Caco-2 (cell line): ENCODE measurements at regions not wholly inside any gene's neighbourhood (a gene's known extent, or its start where the extent isn't known, plus 50 kb on each side); places are given as distances from the start of the nearest gene placed in this dataset.

Experiments
- BruUV-seq: library from RNA; stranded (reverse); fragments of 400-500 nt; replicated peaks from 2 replicates; lab custom pipeline; 2021; lab: Mats Ljungman, UMichigan
- CTCF ChIA-PET: fragments of 300-600 bp; sonication (Branson Sonifier 250); formaldehyde crosslinking; loops from one replicate; lab custom pipeline; 2022; ENCODE audit warnings: antibody characterized with exemption; lab: Charles Lee
- POLR2A ChIA-PET: fragments of 300-600 bp; sonication (Branson Sonifier 250); formaldehyde crosslinking; loops from one replicate; lab custom pipeline; 2022; ENCODE audit warnings: antibody characterized with exemption; lab: Charles Lee
- DNase-seq, 2 experiments: peaks; one replicate each; pipeline versions ENCODE4 v3.0.0 to v3.0.0-alpha.2; 2020 to 2022
- H3K27me3 ChIP-seq: replicated peaks from 2 replicates; pipeline ENCODE4 v1.6.0; 2011; ENCODE audit warnings: low read length; ENCODE audit not compliant: control insufficient read depth, insufficient read depth
- H3K36me3 ChIP-seq: 2 replicates; pipeline ENCODE4 v1.5.1; 2011; ENCODE audit warnings: low read length; ENCODE audit not compliant: control insufficient read depth, insufficient read depth
- H3K4me1 ChIP-seq: fragments of 250-450 bp; sonication (Bioruptor Pico); 2 replicates; pipeline ENCODE4 v1.5.1; 2020; ENCODE audit warnings: mild to moderate bottlenecking
- H3K4me3 ChIP-seq: 2 replicates; pipeline ENCODE4 v1.5.1; 2011; ENCODE audit warnings: low read depth, mild to moderate bottlenecking, control low read depth, low read length
- H3K9me3 ChIP-seq: fragments of 250-450 bp; sonication (Bioruptor Pico); 2 replicates; pipeline ENCODE4 v1.5.1; 2020; ENCODE audit warnings: mild to moderate bottlenecking, moderate library complexity
- H3K27ac Mint-ChIP-seq: one replicate; pipeline ENCODE4 v1.8.0; 2022; ENCODE audit warnings: mixed read lengths; ENCODE audit not compliant: unreplicated experiment
- H3K27me3 Mint-ChIP-seq: one replicate; pipeline ENCODE4 v1.8.0; 2022; ENCODE audit warnings: mixed read lengths; ENCODE audit not compliant: insufficient read depth, unreplicated experiment
- H3K36me3 Mint-ChIP-seq: one replicate; pipeline ENCODE4 v1.8.0; 2022; ENCODE audit warnings: mild to moderate bottlenecking, mixed read lengths; ENCODE audit not compliant: insufficient read depth, unreplicated experiment
- H3K4me1 Mint-ChIP-seq: one replicate; pipeline ENCODE4 v1.8.0; 2022; ENCODE audit warnings: low read depth, mixed read lengths; ENCODE audit not compliant: unreplicated experiment
- H3K4me3 Mint-ChIP-seq: one replicate; pipeline ENCODE4 v1.8.0; 2022; ENCODE audit warnings: mild to moderate bottlenecking, moderate library complexity, mixed read lengths; ENCODE audit not compliant: unreplicated experiment
- H3K9me3 Mint-ChIP-seq: one replicate; pipeline ENCODE4 v1.8.0; 2022; ENCODE audit warnings: mixed read lengths; ENCODE audit not compliant: unreplicated experiment
- intact Hi-C: fragments of 100-400 bp; cut with micrococcal nuclease; formaldehyde crosslinking; loops from one replicate; pipeline ENCODE4 v1.10.0; 2022; ENCODE audit not compliant: unreplicated experiment
- TF ChIP-seq, protein P1 (sequence below), 2 experiments: fragments of 200-600 bp in 1 of 2; IDR thresholded peaks; 1 replicate in 1 of 2; 2 replicates in 1 of 2; pipeline versions ENCODE4 v1.5.1 to v1.8.0; 2011 to 2022; ENCODE audit warnings: antibody characterized with exemption in 1 of 2, control low read depth in 1 of 2, inconsistent platforms in 1 of 2, low read depth in 1 of 2, low read length in 1 of 2, mild to moderate bottlenecking in 1 of 2, moderate library complexity in 1 of 2; ENCODE audit not compliant: insufficient read depth in 1 of 2, severe bottlenecking in 1 of 2, unreplicated experiment in 1 of 2

DNA sequence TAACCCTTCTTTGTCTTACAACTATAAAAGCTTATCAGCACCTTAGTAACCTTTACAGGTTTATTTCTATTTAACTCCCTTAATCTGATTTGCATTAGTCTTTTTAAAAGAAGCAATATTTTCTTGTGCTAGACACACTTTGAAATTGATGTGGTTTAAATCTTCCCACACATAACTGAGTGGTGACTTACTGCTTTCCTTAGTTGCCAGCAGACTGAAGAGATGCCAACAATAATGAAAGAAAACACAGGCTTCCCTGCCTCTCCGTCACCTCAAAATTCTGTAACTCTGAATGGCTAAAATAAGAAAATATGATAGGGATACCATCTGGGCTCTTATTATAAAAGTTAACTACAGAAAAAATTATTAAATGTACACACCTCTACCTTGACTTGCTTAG lies 196.8 kb downstream of the PTBP2 start:
- H3K4me3 Mint-ChIP-seq, result no peak overlapping the region
- H3K27ac Mint-ChIP-seq, result no peak overlapping the region
- no peaks in the 10 kb centered on the region for H3K27me3 Mint-ChIP-seq
- TF ChIP-seq, protein P1, sequence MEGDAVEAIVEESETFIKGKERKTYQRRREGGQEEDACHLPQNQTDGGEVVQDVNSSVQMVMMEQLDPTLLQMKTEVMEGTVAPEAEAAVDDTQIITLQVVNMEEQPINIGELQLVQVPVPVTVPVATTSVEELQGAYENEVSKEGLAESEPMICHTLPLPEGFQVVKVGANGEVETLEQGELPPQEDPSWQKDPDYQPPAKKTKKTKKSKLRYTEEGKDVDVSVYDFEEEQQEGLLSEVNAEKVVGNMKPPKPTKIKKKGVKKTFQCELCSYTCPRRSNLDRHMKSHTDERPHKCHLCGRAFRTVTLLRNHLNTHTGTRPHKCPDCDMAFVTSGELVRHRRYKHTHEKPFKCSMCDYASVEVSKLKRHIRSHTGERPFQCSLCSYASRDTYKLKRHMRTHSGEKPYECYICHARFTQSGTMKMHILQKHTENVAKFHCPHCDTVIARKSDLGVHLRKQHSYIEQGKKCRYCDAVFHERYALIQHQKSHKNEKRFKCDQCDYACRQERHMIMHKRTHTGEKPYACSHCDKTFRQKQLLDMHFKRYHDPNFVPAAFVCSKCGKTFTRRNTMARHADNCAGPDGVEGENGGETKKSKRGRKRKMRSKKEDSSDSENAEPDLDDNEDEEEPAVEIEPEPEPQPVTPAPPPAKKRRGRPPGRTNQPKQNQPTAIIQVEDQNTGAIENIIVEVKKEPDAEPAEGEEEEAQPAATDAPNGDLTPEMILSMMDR (IDR thresholded peaks at IDR 0.05; ENCODE audit: insufficient read depth in 1 of 2, low read depth in 1 of 2, low read length in 1 of 2, severe bottlenecking in 1 of 2, unreplicated experiment in 1 of 2), result no peak
- no peaks in the 10 kb centered on the region for H3K36me3 Mint-ChIP-seq
- no peaks in the 10 kb centered on the region for H3K4me1 ChIP-seq
- no peaks in the 10 kb centered on the region for H3K9me3 Mint-ChIP-seq
- no peaks in the 10 kb centered on the region for H3K27me3 ChIP-seq
- CTCF ChIA-PET, result no interaction called here
- no peaks in the 10 kb centered on the region for H3K4me1 Mint-ChIP-seq
- no peaks in the 10 kb centered on the region; the same call in 1 of the 2 replicates for H3K9me3 ChIP-seq
- DNase-seq, result no peak
- no peaks in the 10 kb centered on the region for H3K36me3 ChIP-seq
- POLR2A ChIA-PET, result no interaction called here
- intact Hi-C loops, result no loop called here
- H3K4me3 ChIP-seq, result no peak overlapping the region
- BruUV-seq, result no TSS peak

GRCh38 chr1:96922181-96922580 lies 200.6 kb downstream of the PTBP2 start:
- Histone ChIP-seq H3K9me3 (peaks cover 3% of the 10 kb centered on the region; the same call in 1 of the 2 replicates), H3K27me3 (no peaks in the 10 kb centered on the region), H3K4me3 (no peak overlapping the region), H3K4me1 (no peaks in the 10 kb centered on the region), H3K36me3 (no peaks in the 10 kb centered on the region)
- intact Hi-C loops, result no loop called here
- CTCF ChIA-PET, result no interaction called here
- DNase-seq, result no peak
- H3K27ac Mint-ChIP-seq, result no peak overlapping the region
- BruUV-seq, result no TSS peak
- H3K36me3 Mint-ChIP-seq, result no peaks in the 10 kb centered on the region
- no peak overlapping the region for H3K4me3 Mint-ChIP-seq
- H3K27me3 Mint-ChIP-seq, result no peaks in the 10 kb centered on the region
- H3K4me1 Mint-ChIP-seq, result no peaks in the 10 kb centered on the region
- TF ChIP-seq, protein P1 (IDR thresholded peaks at IDR 0.05; ENCODE audit: insufficient read depth in 1 of 2, low read depth in 1 of 2, low read length in 1 of 2, severe bottlenecking in 1 of 2, unreplicated experiment in 1 of 2), result no peak
- no peaks in the 10 kb centered on the region for H3K9me3 Mint-ChIP-seq
- POLR2A ChIA-PET, result no interaction called here

DNA sequence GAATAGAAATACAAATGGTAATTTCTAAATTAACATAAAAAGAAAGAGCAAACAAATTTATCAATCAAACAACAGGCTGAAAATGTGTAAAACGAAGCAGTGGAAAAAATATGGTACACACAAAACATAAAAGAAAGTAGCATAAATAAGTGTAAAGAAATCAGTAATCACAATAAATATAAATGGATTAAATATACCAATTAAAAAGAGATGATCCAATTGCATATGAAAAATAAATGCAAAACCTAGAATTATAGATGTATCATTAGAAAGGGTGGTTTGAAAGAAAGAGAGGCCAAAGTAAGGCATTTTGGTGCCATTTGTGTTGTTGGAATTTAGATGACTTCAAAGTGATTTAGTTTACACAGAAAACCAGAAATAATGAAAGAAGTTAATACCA lies 202.2 kb downstream of the PTBP2 start:
- Mint-ChIP-seq H3K36me3 (no peaks in the 10 kb centered on the region), H3K4me1 (no peaks in the 10 kb centered on the region), H3K27ac (no peak overlapping the region), H3K27me3 (no peaks in the 10 kb centered on the region), H3K9me3 (no peaks in the 10 kb centered on the region), H3K4me3 (no peak overlapping the region)
- Histone ChIP-seq H3K27me3 (no peaks in the 10 kb centered on the region), H3K36me3 (no peaks in the 10 kb centered on the region), H3K4me1 (no peaks in the 10 kb centered on the region), H3K9me3 (peaks cover 3% of the 10 kb centered on the region; the same call in 1 of the 2 replicates), H3K4me3 (no peak overlapping the region)
- CTCF ChIA-PET, result no interaction called here
- POLR2A ChIA-PET, result no interaction called here
- DNase-seq, result no peak
- intact Hi-C loops, result no loop called here
- TF ChIP-seq, protein P1 (IDR thresholded peaks at IDR 0.05; ENCODE audit: insufficient read depth in 1 of 2, low read depth in 1 of 2, low read length in 1 of 2, severe bottlenecking in 1 of 2, unreplicated experiment in 1 of 2), result no peak
- no TSS peak for BruUV-seq
